Superior temporal gyrus (tissue), 1 donor: ENCODE measurements at regions not wholly inside any gene's neighbourhood (a gene's known extent, or its start where the extent isn't known, plus 50 kb on each side); places are given as distances from the start of the nearest gene placed in this dataset.
A peak's percentile ranks its signal among the peaks of the same experiment; 100 is the strongest.
"Not testable (repeated sequence)": the region's sequence is repeated elsewhere in the genome, so short reads cannot be mapped to it uniquely, and the experiment has no call there.

ENCODE experiments used
- DNase-seq: peaks from one replicate; pipeline ENCODE4 v3.0.0-alpha.2; 2016; ENCODE audit errors: extremely low spot score

- no peak for DNase-seq
Measured at GRCh38 chr3:63096248-63097058, 181.7 kb upstream of the SYNPR start.

- no peak for DNase-seq
Measured at GRCh38 chr3:63097396-63097795, 180.7 kb upstream of the SYNPR start.

GRCh38 chr3:63116922-63117321 lies 161.2 kb upstream of the SYNPR start:
- no peak for DNase-seq

- no peak for DNase-seq
Measured at GRCh38 chr3:63124090-63124489, 154.0 kb upstream of the SYNPR start.

GRCh38 chr3:63126530-63126929 lies 151.6 kb upstream of the SYNPR start:
- DNase-seq = no peak

GRCh38 chr3:63128380-63128779 lies 149.7 kb upstream of the SYNPR start:
- no peak for DNase-seq

GRCh38 chr3:63130625-63131024 lies 147.5 kb upstream of the SYNPR start:
- DNase-seq = no peak

- DNase-seq = no peak
Measured at GRCh38 chr3:63132461-63133250, 145.5 kb upstream of the SYNPR start.

GRCh38 chr3:63135367-63135766 lies 142.7 kb upstream of the SYNPR start:
- no peak for DNase-seq

- not testable (repeated sequence) for DNase-seq
Measured at GRCh38 chr3:63136249-63136648, 141.9 kb upstream of the SYNPR start.

- no peak for DNase-seq
Measured at GRCh38 chr3:63142681-63143080, 135.4 kb upstream of the SYNPR start.

GRCh38 chr3:63146154-63146553 lies 132.0 kb upstream of the SYNPR start:
- DNase-seq = no peak

GRCh38 chr3:63150880-63151279 lies 127.2 kb upstream of the SYNPR start:
- no peak for DNase-seq

- DNase-seq = no peak
Measured at GRCh38 chr3:63151897-63152296, 126.2 kb upstream of the SYNPR start.

GRCh38 chr3:63159764-63160163 lies 118.3 kb upstream of the SYNPR start:
- no peak for DNase-seq

GRCh38 chr3:63167113-63167512 lies 111.0 kb upstream of the SYNPR start:
- no peak for DNase-seq

GRCh38 chr3:63168179-63168578 lies 109.9 kb upstream of the SYNPR start:
- no peak for DNase-seq

- no peak for DNase-seq
Measured at GRCh38 chr3:63179862-63180522, 98.1 kb upstream of the SYNPR start.

GRCh38 chr3:63192248-63192647 lies 85.9 kb upstream of the SYNPR start:
- DNase-seq = no peak

- DNase-seq = peak; percentile 86
Measured at GRCh38 chr3:63193647-63194046, 84.5 kb upstream of the SYNPR start.

- DNase-seq = no peak
Measured at GRCh38 chr3:63199606-63200005, 78.5 kb upstream of the SYNPR start.

GRCh38 chr3:63202529-63202928 lies 75.6 kb upstream of the SYNPR start:
- DNase-seq = no peak
